CD4-positive, alpha-beta T cell (primary cell): ENCODE measurements at regions not wholly inside any gene's neighbourhood (a gene's known extent, or its start where the extent isn't known, plus 50 kb on each side); places are given as distances from the start of the nearest gene placed in this dataset.

ENCODE experiments used
- ATAC-seq: fragments of 200-7000 bp; cut with Tn5 transposase; one replicate; pipeline ENCODE4 v1.10.0; 2022; ENCODE audit warnings: mild to moderate bottlenecking; ENCODE audit not compliant: poor library complexity
- CTCF ChIA-PET: fragments of 350-600 bp; sonication (Branson Sonifier 250); formaldehyde crosslinking; loops from one replicate; lab custom pipeline; 2021; ENCODE audit warnings: antibody characterized with exemption, inconsistent platforms; lab: Charles Lee
- POLR2A ChIA-PET: fragments of 350-600 bp; sonication (Branson Sonifier 250); formaldehyde crosslinking; loops from one replicate; lab custom pipeline; 2021; ENCODE audit warnings: antibody characterized with exemption, inconsistent platforms; lab: Charles Lee
- DNase-seq, 14 experiments: peaks; one replicate each; pipeline ENCODE4 v3.0.0-alpha.2; 2013 to 2020; ENCODE audit warnings: mixed read lengths in 2 of 14
- H3K27ac ChIP-seq, 2 donors: one replicate each; pipeline versions ENCODE4 v1.5.1 to v1.7.0; 2013; ENCODE audit warnings: low read length in 2 of 2, low read depth in 1 of 2, mild to moderate bottlenecking in 1 of 2
- H3K27me3 ChIP-seq, 2 experiments: 1 replicate in 1 of 2; 2 replicates in 1 of 2; pipeline versions ENCODE4 v1.6.1 to v1.7.0; 2013; ENCODE audit warnings: low read length in 2 of 2, control low read depth in 1 of 2, mild to moderate bottlenecking in 1 of 2, moderate library complexity in 1 of 2; ENCODE audit not compliant: insufficient read depth in 2 of 2, control insufficient read depth in 1 of 2
- H3K36me3 ChIP-seq: one replicate; pipeline ENCODE4 v1.6.1; 2013; ENCODE audit warnings: low read length, control low read depth; ENCODE audit not compliant: insufficient read depth
- H3K4me1 ChIP-seq: one replicate; pipeline ENCODE4 v1.6.1; 2013; ENCODE audit warnings: low read length, control low read depth; ENCODE audit not compliant: insufficient read depth
- H3K4me3 ChIP-seq: one replicate; pipeline ENCODE4 v1.5.1; 2013; ENCODE audit warnings: mild to moderate bottlenecking, low read length, moderate library complexity
- H3K9me3 ChIP-seq, 2 experiments: 1 replicate in 1 of 2; 2 replicates in 1 of 2; pipeline versions ENCODE4 v1.6.1 to v1.7.0; 2013; ENCODE audit warnings: low read length in 2 of 2, mild to moderate bottlenecking in 2 of 2, control low read depth in 1 of 2, moderate library complexity in 1 of 2; ENCODE audit not compliant: control insufficient read depth in 1 of 2, insufficient read depth in 1 of 2
- H3K27ac Mint-ChIP-seq: one replicate; pipeline ENCODE4 v1.8.0; 2020; ENCODE audit warnings: mixed read lengths
- H3K27me3 Mint-ChIP-seq: one replicate; pipeline ENCODE4 v1.8.0; 2021; ENCODE audit warnings: mixed read lengths
- H3K36me3 Mint-ChIP-seq: one replicate; pipeline ENCODE4 v1.8.0; 2021; ENCODE audit warnings: low read depth, mixed read lengths
- H3K4me1 Mint-ChIP-seq: one replicate; pipeline ENCODE4 v1.8.0; 2021; ENCODE audit warnings: low read depth, mixed read lengths
- H3K4me3 Mint-ChIP-seq: one replicate; pipeline ENCODE4 v1.8.0; 2020; ENCODE audit warnings: mild to moderate bottlenecking, mixed read lengths
- H3K9me3 Mint-ChIP-seq: one replicate; pipeline ENCODE4 v1.8.0; 2020; ENCODE audit warnings: mixed read lengths
- CTCF ChIP-seq: fragments of 200-600 bp; IDR thresholded peaks from one replicate; pipeline ENCODE4 v1.8.0; 2022; ENCODE audit warnings: antibody characterized with exemption, mild to moderate bottlenecking
- intact Hi-C, 2 experiments: fragments of 100-400 bp; cut with DNase I in 1 of 2; cut with micrococcal nuclease in 1 of 2; formaldehyde crosslinking; loops; one replicate each; pipeline versions ENCODE4 v1.15.1 to v1.9.0; 2023 to 2025; cut with DNase I, micrococcal nuclease

DNA sequence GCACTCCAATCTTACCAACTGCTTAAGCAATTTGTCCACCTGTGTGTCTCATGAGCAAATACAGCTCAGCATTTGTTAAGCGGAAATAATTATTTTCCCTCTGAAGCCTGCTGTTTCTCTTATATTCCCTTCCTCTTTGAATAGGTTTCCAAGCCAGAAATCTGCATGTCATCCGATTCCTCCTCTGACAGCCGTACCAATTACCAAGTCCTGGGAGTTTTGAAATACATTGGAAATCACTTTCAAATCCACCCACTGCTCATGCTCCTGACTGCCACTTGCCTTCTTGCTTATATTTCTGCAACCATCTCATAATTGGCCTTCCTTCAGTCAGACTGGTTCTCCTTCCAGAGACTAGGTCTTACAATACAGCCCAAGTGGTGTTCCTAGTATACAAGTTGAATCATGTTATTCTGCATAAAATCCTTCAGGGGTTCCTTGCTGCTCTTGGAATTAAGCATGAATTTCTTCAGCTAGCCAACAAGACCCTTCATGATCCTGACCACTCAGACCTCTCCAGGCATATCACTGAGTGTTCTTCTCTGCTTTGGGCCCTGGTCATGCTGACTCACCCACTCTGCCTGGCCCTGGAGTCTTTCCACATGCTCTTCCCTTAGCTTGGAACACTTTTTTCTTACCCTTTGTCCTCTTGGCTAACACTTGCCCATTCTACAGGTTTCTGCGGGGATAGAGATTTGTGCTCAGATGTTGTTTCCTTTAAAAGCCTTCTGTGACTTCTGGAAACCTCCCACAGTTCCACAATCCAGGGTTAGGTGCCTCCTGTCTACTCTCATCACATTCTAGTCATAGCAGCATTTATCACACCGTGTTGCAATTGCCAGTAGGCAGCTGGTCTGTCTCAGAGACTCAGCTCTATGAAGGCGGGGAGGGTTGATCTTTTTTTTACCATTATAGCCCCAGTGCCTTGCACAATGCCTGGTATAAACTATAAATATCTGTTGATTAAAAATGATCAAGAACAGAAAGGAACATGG is 157.6 kb downstream of the ARL6IP6 start:
- Histone ChIP-seq H3K4me1 (no peaks in the 10 kb centered on the region), H3K27me3 (no peaks in the 10 kb centered on the region), H3K4me3 (no peak overlapping the region), H3K36me3 (no peaks in the 10 kb centered on the region), H3K9me3 (no peaks in the 10 kb centered on the region), H3K27ac (no peak overlapping the region)
- no peaks in the 10 kb centered on the region for H3K4me1 Mint-ChIP-seq
- H3K9me3 Mint-ChIP-seq: peaks cover under 1% of the 10 kb centered on the region
- ATAC-seq (no peak), DNase-seq (no peak)
- H3K27me3 Mint-ChIP-seq: peaks cover 8% of the 10 kb centered on the region
- no peak overlapping the region for H3K4me3 Mint-ChIP-seq
- no peak for TF ChIP-seq CTCF
- intact Hi-C loops: no loop called here
- H3K36me3 Mint-ChIP-seq: no peaks in the 10 kb centered on the region
- ChIA-PET CTCF (no interaction called here), POLR2A (no interaction called here)
- no peak overlapping the region for H3K27ac Mint-ChIP-seq

- Mint-ChIP-seq H3K4me1 (no peaks in the 10 kb centered on the region), H3K36me3 (no peaks in the 10 kb centered on the region), H3K4me3 (no peak overlapping the region), H3K27ac (no peak overlapping the region), H3K9me3 (no peaks in the 10 kb centered on the region), H3K27me3 (peaks cover 8% of the 10 kb centered on the region)
- ChIA-PET CTCF (no interaction called here), POLR2A (no interaction called here)
- no peaks in the 10 kb centered on the region for H3K9me3 ChIP-seq
- intact Hi-C loops: no loop called here
- no peaks in the 10 kb centered on the region for H3K4me1 ChIP-seq
- no peak for TF ChIP-seq CTCF
- H3K4me3 ChIP-seq: no peak overlapping the region
- H3K27ac ChIP-seq: no peak overlapping the region
- DNase-seq (no peak), ATAC-seq (no peak)
- no peaks in the 10 kb centered on the region for H3K27me3 ChIP-seq
- H3K36me3 ChIP-seq: no peaks in the 10 kb centered on the region
These were observed 156.5 kb downstream of the ARL6IP6 start for GRCh38 chr2:152874955-152875354.

GRCh38 chr2:152870239-152870638 is 151.8 kb downstream of the ARL6IP6 start:
- Mint-ChIP-seq H3K4me1 (no peaks in the 10 kb centered on the region), H3K4me3 (no peak overlapping the region), H3K9me3 (no peaks in the 10 kb centered on the region), H3K27ac (no peak overlapping the region), H3K27me3 (no peaks in the 10 kb centered on the region), H3K36me3 (no peaks in the 10 kb centered on the region)
- Histone ChIP-seq H3K4me3 (no peak overlapping the region), H3K27me3 (no peaks in the 10 kb centered on the region), H3K9me3 (no peaks in the 10 kb centered on the region), H3K36me3 (no peaks in the 10 kb centered on the region), H3K27ac (no peak overlapping the region), H3K4me1 (no peaks in the 10 kb centered on the region)
- CTCF ChIA-PET: no interaction called here
- POLR2A ChIA-PET: no interaction called here
- no peak for TF ChIP-seq CTCF
- no peak for ATAC-seq
- intact Hi-C loops: no loop called here
- no peak for DNase-seq
